ENCODE measurements at regions not wholly inside any gene's neighbourhood (a gene's known extent, or its start where the extent isn't known, plus 50 kb on each side); places are given as distances from the start of the nearest gene placed in this dataset.
"Not testable (repeated sequence)": the region's sequence is repeated elsewhere in the genome, so short reads cannot be mapped to it uniquely, and the experiment has no call there.

- no peak for DNase-seq
Observed at GRCh38 chr13:90230311-90230710, 1117.2 kb upstream of the MIR17HG start.

GRCh38 chr13:90232291-90232690 lies 1115.2 kb upstream of the MIR17HG start:
- no peak for DNase-seq

GRCh38 chr13:90233933-90234672 lies 1113.4 kb upstream of the MIR17HG start:
- DNase-seq: no peak

GRCh38 chr13:90237852-90238251 lies 1109.6 kb upstream of the MIR17HG start:
- no peak for DNase-seq

- DNase-seq: no peak
Observed at GRCh38 chr13:90238413-90238812, 1109.1 kb upstream of the MIR17HG start.

GRCh38 chr13:90239130-90239529 lies 1108.4 kb upstream of the MIR17HG start:
- DNase-seq: no peak

- no peak for DNase-seq
Observed at GRCh38 chr13:90246005-90246404, 1101.5 kb upstream of the MIR17HG start.

- DNase-seq: no peak
Observed at GRCh38 chr13:90246687-90247345, 1100.7 kb upstream of the MIR17HG start.

- no peak for DNase-seq
Observed at GRCh38 chr13:90253806-90254205, 1093.7 kb upstream of the MIR17HG start.

- no peak for DNase-seq
Observed at GRCh38 chr13:90254437-90254836, 1093.0 kb upstream of the MIR17HG start.

GRCh38 chr13:90256746-90257145 lies 1090.7 kb upstream of the MIR17HG start:
- DNase-seq: no peak

- DNase-seq: no peak
Observed at GRCh38 chr13:90258129-90258528, 1089.4 kb upstream of the MIR17HG start.

- DNase-seq: no peak
Observed at GRCh38 chr13:90261343-90261742, 1086.1 kb upstream of the MIR17HG start.

- no peak for DNase-seq
Observed at GRCh38 chr13:90270226-90270625, 1077.3 kb upstream of the MIR17HG start.

GRCh38 chr13:90272356-90272755 lies 1075.1 kb upstream of the MIR17HG start:
- DNase-seq: no peak

GRCh38 chr13:90276216-90276615 lies 1071.3 kb upstream of the MIR17HG start:
- DNase-seq: no peak

- not testable (repeated sequence) for DNase-seq
Observed at GRCh38 chr13:90278231-90278630, 1069.3 kb upstream of the MIR17HG start.

- DNase-seq: no peak
Observed at GRCh38 chr13:90281709-90282108, 1065.8 kb upstream of the MIR17HG start.

- DNase-seq: no peak
Observed at GRCh38 chr13:90287521-90287920, 1060.0 kb upstream of the MIR17HG start.

- no peak for DNase-seq
Observed at GRCh38 chr13:90293793-90294361, 1053.6 kb upstream of the MIR17HG start.

- DNase-seq: no peak
Observed at GRCh38 chr13:90299238-90299637, 1048.2 kb upstream of the MIR17HG start.

GRCh38 chr13:90300015-90300414 lies 1047.5 kb upstream of the MIR17HG start:
- DNase-seq: no peak

GRCh38 chr13:90302107-90302506 lies 1045.4 kb upstream of the MIR17HG start:
- no peak for DNase-seq

- DNase-seq: no peak
Observed at GRCh38 chr13:90305796-90306195, 1041.7 kb upstream of the MIR17HG start.

Measured in activated T-cell treated with anti-CD3 and anti-CD28 coated beads, Interleukin-2, amount 50 U/mL, for 1 hour (primary cell).